OCI-LY3 (cell line): ENCODE measurements at regions not wholly inside any gene's neighbourhood (a gene's known extent, or its start where the extent isn't known, plus 50 kb on each side); places are given as distances from the start of the nearest gene placed in this dataset.

Experiments used
- H2AFZ ChIP-seq: fragments of 200-600, 300-600 bp; shearing (Covaris generic); 2 replicates; pipeline ENCODE4 v1.6.0; 2014; ENCODE audit warnings: antibody characterized with exemption, low read depth, low read length
- H3K27ac ChIP-seq: fragments of 200-600, 300-600 bp; sonication (generic); 2 replicates; pipeline ENCODE4 v1.5.1; 2014; ENCODE audit warnings: mild to moderate bottlenecking, low read length, moderate library complexity, mixed read lengths
- H3K27me3 ChIP-seq: fragments of 200-600, 300-600 bp; sonication (generic); 2 replicates; pipeline ENCODE4 v1.6.1; 2014; ENCODE audit warnings: low read depth, low read length, mixed read lengths
- H3K36me3 ChIP-seq: fragments of 200-600, 300-600 bp; sonication (generic); replicated peaks from 2 replicates; pipeline ENCODE3; 2014; ENCODE audit warnings: low read depth, low read length, mixed read lengths
- H3K4me1 ChIP-seq: fragments of 300-600, 200-600 bp; sonication (generic); 2 replicates; pipeline ENCODE4 v1.6.1; 2014; ENCODE audit warnings: low read length, mixed read lengths
- H3K4me2 ChIP-seq: fragments of 200-600, 300-600 bp; sonication (generic); 2 replicates; pipeline ENCODE4 v1.6.1; 2014; ENCODE audit warnings: low read length, mixed read lengths
- H3K4me3 ChIP-seq: fragments of 300-600, 200-600 bp; sonication (generic); 2 replicates; pipeline ENCODE4 v1.5.1; 2014; ENCODE audit warnings: antibody characterized with exemption, mild to moderate bottlenecking, low read length, moderate library complexity
- H3K79me2 ChIP-seq: fragments of 300-600, 200-600 bp; shearing (Covaris generic); 2 replicates; pipeline ENCODE4 v1.6.1; 2014; ENCODE audit warnings: mild to moderate bottlenecking, low read length, mixed read lengths
- H3K9ac ChIP-seq: fragments of 300-600, 200-600 bp; shearing (Covaris generic); 2 replicates; pipeline ENCODE4 v1.6.0; 2014; ENCODE audit warnings: mild to moderate bottlenecking, low read length, moderate library complexity
- H3K9me3 ChIP-seq: fragments of 200-600, 300-600 bp; shearing (Covaris generic); 2 replicates; pipeline ENCODE4 v1.6.1; 2014; ENCODE audit warnings: low read length, mixed read lengths; ENCODE audit not compliant: insufficient read depth
- H4K20me1 ChIP-seq: fragments of 200-600, 300-600 bp; sonication (generic); 2 replicates; pipeline ENCODE4 v1.6.1; 2016; ENCODE audit warnings: low read length, mixed read lengths; ENCODE audit not compliant: insufficient read depth
- CTCF ChIP-seq: fragments of 200-600, 300-600 bp; sonication (generic); IDR thresholded peaks from 2 replicates; pipeline ENCODE4 v1.5.1; 2014; ENCODE audit warnings: antibody characterized with exemption, low read length, low read depth
- EZH2phosphoT487 ChIP-seq: fragments of 200-600 bp; shearing (Covaris generic); IDR thresholded peaks from 2 replicates; pipeline ENCODE4 v1.6.1; 2018; ENCODE audit warnings: antibody characterized with exemption, mixed run types, low read depth

GRCh38 chr16:80014241-80014939, 413.9 kb upstream of the MAF start:
- no peak overlapping the region for H3K9ac ChIP-seq
- no peaks in the 10 kb centered on the region for H4K20me1 ChIP-seq
- H3K27me3 ChIP-seq = peaks cover 7% of the 10 kb centered on the region; the same call in 1 of the 2 replicates
- no peak for TF ChIP-seq EZH2phosphoT487
- no peak for TF ChIP-seq CTCF
- H3K27ac ChIP-seq = no peak overlapping the region
- no peaks in the 10 kb centered on the region for H3K79me2 ChIP-seq
- H3K4me2 ChIP-seq = no peak overlapping the region
- no peaks in the 10 kb centered on the region for H3K4me1 ChIP-seq
- H3K9me3 ChIP-seq = no peaks in the 10 kb centered on the region
- H2AFZ ChIP-seq = no peak overlapping the region
- H3K36me3 ChIP-seq = no peaks in the 10 kb centered on the region
- H3K4me3 ChIP-seq = no peak overlapping the region

- no peak overlapping the region for H3K27ac ChIP-seq
- no peaks in the 10 kb centered on the region for H3K36me3 ChIP-seq
- H3K4me1 ChIP-seq = no peaks in the 10 kb centered on the region
- H3K4me3 ChIP-seq = no peak overlapping the region
- H4K20me1 ChIP-seq = no peaks in the 10 kb centered on the region
- H3K4me2 ChIP-seq = no peak overlapping the region
- TF ChIP-seq CTCF = no peak
- no peak for TF ChIP-seq EZH2phosphoT487
- no peaks in the 10 kb centered on the region for H3K9me3 ChIP-seq
- H3K9ac ChIP-seq = no peak overlapping the region
- no peaks in the 10 kb centered on the region for H3K79me2 ChIP-seq
- peaks cover 4% of the 10 kb centered on the region; the same call in 1 of the 2 replicates for H3K27me3 ChIP-seq
- H2AFZ ChIP-seq = no peak overlapping the region
Measured at GRCh38 chr16:80012586-80012985, 412.0 kb upstream of the MAF start.

- no peak for TF ChIP-seq CTCF
- H3K27me3 ChIP-seq = no peaks in the 10 kb centered on the region
- no peaks in the 10 kb centered on the region for H3K36me3 ChIP-seq
- no peak overlapping the region for H2AFZ ChIP-seq
- H3K79me2 ChIP-seq = no peaks in the 10 kb centered on the region
- no peak overlapping the region for H3K4me2 ChIP-seq
- H3K4me1 ChIP-seq = no peaks in the 10 kb centered on the region
- no peaks in the 10 kb centered on the region for H3K9me3 ChIP-seq
- no peak overlapping the region for H3K27ac ChIP-seq
- H3K9ac ChIP-seq = no peak overlapping the region
- H4K20me1 ChIP-seq = no peaks in the 10 kb centered on the region
- H3K4me3 ChIP-seq = no peak overlapping the region
Measured at GRCh38 chr16:80009971-80010659, 409.6 kb upstream of the MAF start.

- no peak overlapping the region for H2AFZ ChIP-seq
- H3K27me3 ChIP-seq = no peaks in the 10 kb centered on the region
- H3K9ac ChIP-seq = no peak overlapping the region
- TF ChIP-seq EZH2phosphoT487 (no peak), CTCF (no peak)
- H3K27ac ChIP-seq = no peak overlapping the region
- no peak overlapping the region for H3K4me3 ChIP-seq
- H3K9me3 ChIP-seq = no peaks in the 10 kb centered on the region
- no peaks in the 10 kb centered on the region for H3K4me1 ChIP-seq
- no peaks in the 10 kb centered on the region for H4K20me1 ChIP-seq
- H3K36me3 ChIP-seq = no peaks in the 10 kb centered on the region
- no peaks in the 10 kb centered on the region for H3K79me2 ChIP-seq
- H3K4me2 ChIP-seq = no peak overlapping the region
Measured at GRCh38 chr16:80008857-80009256, 408.3 kb upstream of the MAF start.
